HG03558 (cell line): ENCODE measurements at regions not wholly inside any gene's neighbourhood (a gene's known extent, or its start where the extent isn't known, plus 50 kb on each side); places are given as distances from the start of the nearest gene placed in this dataset.

Source experiments
- ATAC-seq: cut with Tn5 transposase; IDR thresholded peaks from one replicate; pipeline ENCODE4 v1.9.1; 2021; ENCODE audit warnings: moderate number of reproducible peaks; ENCODE audit not compliant: unreplicated experiment; ENCODE audit errors: extremely low read depth

- ATAC-seq: no peak
Measured at GRCh38 chr15:60057554-60057953, 53.4 kb downstream of the FOXB1 start.

- no peak for ATAC-seq
Measured at GRCh38 chr15:60059186-60059585, 55.1 kb downstream of the FOXB1 start.

DNA sequence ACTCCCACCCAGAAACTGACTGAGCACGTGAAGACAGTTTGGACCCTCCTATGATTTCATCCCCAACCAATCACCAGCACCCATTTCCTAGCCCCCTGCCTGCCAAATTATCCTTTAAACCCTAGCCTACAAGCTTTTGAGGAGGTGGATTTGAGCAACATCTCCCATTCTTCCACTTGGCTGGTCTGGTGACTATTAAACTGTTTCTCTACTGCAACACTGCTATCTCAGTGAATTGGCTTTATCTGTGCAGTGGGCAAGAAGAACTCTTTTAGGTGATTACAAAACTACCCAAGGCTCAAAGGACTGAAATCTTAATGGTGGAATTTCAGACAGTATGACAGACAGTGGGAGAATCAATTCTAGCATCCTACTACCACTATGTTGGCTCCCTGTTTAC is 57.6 kb downstream of the FOXB1 start:
- no peak for ATAC-seq

GRCh38 chr15:60062826-60063225 is 58.7 kb downstream of the FOXB1 start:
- no peak for ATAC-seq

DNA sequence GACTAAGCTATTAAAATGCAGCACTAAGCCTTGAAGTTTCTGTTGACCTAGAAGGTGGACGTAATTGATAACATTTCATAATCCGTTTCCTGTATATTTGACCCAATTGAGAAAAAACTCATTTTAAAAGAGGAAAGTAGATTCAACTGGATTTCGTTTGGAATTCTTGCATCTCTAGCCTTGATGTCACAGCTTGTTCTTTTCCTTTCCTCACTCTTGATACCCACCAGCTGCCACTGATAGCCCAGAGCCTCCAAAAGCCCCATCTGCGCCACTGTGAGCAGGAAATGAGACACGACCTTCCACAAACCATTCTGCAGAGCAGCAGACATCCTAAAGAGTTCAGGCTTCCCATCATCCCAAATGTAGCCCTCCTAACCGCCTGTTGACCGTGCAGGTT is 61.8 kb downstream of the FOXB1 start:
- ATAC-seq: no peak

DNA sequence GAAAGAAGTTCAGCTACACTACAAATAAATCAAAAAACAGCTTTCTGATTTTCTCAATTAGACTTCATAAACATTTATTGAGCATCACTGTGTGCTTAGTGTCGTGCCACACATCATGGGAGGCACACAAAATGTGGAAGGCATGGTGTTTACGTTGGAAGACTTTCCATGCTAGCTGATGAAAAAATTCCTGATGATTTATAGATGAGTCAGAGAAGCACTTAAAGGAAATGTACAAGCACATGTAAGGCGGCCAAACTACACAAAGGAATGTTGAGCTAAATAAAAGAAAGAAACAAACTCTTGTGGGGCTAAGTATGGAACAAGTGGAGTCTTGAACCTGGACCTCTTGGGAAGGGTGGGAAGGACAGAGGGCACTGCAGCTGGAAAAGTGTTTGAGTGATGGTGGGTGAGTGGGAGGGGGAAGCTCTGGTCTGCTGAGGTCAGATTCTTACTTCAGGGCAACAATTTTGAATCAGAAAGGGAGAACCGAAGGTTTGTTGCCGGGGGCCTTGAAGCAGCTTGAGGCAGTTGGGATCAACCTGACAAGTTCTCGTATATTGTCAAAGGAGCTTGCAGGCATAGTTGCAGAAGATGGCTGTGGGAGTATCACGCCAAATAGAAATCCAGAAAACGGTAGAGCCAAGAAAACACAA is 66.9 kb downstream of the FOXB1 start:
- ATAC-seq: no peak

GRCh38 chr15:60072826-60073465 is 68.8 kb downstream of the FOXB1 start:
- no peak for ATAC-seq

GRCh38 chr15:60073466-60073840 is 69.3 kb downstream of the FOXB1 start:
- no peak for ATAC-seq

DNA sequence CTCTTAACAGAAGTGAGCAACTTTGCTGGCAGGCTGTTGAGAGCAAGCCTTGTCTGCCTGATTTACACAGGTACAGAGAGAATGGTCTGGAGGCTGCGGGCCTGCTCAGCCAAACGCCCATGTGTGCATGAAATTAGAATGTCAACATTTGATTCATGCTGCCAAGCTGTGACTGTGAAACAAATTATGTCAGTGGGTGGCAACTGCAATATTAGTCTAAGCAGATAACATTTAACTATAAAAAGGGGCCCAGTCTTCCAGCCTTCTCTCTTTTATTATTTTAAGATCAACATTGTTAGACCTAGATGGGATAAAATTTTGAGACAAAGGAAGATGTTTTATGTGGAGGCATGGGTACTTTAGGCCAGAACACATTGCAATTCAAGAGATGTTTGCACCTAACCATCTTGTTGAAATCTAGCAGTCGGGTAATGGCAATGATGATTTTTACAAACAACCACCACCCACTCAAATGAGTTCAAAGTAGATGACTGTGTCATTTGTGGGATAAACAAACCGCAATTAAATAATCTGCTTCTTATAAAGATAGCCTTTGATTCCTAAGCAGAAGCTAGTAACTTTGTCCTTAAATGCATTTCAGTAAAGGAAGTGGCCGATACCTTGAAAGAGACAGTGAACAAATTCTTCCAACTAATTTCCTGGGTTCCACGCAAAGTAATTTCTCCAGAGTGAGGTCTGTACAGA is 70.2 kb downstream of the FOXB1 start:
- ATAC-seq: no peak

DNA sequence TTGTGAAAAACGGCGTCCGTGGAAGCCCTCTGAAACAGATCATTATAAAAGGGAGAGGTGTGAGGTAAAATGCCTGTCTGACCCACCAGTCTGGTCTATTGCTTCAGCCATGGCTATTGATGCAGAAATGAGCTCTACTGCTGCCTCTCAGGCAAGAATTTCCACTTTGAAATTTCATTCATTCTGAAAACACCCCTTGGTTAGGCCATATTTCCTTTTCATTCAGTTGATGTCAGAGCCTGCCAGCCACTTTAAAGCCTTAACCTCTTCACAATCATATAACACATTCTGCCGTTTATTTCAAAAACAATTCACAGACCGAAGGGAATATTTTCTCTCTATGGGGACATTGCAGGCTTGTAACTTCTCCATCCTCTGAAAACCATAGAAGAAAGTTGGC is 71.9 kb downstream of the FOXB1 start:
- ATAC-seq: no peak

DNA sequence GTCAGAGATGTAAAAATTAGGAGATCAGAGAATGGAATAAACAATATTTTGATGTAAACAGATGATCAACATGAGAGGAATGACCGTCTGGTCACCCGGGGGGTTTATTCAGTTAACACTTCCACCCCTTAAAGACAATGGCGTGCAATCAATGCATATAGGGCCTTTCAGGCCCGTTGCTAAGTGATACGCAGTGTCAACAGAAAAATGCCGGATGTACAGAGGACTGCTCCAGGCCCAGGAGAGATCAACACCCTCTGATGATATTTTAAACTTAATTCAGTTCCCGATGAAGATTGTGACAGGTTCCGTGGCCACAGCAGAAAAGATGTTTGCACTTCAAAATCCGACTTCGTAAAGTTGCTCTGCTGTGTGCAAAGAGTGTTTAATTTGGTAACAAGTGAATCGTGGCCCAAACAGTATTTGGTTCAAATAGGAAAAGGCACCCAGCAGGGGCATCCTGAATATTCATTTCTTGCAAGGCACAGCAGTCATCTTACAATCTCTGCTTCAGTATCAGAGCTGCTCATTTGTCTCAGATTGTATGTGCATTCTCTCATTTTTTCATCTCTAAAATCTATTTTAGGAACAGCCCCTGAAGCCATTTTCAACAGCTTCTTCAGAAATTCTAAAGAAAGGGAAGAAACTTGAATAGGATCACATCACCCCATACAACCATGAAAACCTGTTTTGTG is 72.6 kb downstream of the FOXB1 start:
- ATAC-seq: no peak

DNA sequence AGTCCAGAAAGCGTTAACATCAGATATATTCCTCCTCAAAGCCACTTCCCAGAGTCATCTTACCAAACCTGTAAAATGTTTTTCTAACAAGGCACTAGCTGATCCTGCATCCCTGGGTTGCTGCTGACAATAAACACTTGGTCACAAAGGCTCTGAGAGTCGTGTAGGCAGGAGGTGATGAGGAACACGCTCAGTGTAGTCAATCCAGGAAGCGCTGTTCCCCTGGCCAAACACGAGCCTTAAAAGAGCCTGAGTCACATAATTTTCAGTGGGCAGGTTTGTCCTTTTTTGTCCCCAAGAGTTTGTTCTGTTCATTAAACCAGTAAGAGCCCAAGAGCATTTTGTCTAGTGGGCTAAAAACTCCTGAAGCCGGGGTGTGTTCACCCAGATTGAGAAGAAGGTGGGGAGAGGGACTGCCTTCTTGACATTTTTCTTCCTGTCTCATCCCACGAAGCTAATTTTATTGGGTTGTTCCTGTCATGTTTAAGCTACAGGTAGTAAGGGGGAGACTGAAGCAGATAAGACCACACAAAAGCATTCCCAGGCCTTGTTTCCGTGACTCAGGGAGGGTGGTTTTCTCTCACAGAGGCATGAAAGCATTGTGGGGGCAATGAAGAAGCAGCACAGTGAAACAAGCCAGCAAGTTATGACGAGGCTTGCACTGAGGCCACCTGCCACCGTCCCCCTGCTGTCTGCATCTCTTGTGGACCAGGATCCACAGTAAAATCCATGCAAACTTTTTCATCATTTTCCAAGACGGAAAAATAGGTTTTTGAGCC is 73.7 kb downstream of the FOXB1 start:
- no peak for ATAC-seq

DNA sequence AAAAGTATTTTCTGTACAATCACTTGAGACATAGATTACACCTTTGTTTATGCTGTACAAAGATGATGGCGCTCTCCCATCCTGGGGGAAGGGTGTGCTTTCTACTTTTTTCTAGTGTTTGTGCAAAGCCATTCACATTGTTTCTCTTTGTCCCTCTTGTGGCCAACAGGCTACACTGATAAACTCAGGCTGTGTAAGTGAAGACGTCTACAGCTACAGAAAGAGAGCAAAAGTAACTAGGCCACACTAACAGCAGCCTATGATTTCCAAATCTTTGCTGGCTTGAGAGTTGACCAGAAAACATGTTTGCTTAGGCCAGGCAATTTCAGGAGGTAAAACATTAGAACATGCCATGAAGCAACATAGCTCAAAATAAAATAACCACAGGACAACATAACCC is 75.1 kb downstream of the FOXB1 start:
- no peak for ATAC-seq

DNA sequence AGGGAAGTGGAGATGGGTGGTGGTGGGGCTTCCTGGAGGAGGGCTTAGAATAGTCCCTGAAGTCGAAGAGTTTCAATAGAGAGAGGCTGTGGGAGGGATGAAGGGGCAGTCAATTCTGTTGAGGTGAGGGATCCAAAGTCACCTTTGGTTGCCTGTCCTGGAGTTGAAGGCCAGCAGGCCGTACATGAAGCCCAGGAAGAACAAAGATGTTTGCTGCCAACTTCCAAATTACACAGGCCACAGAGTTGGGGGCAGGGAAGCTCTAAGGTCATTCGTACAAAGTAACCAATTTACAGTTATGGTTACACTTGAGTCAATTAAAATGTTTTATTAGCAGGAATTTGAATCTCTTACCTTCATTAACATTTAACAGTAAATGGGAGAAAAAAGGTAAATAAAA is 77.9 kb downstream of the FOXB1 start:
- ATAC-seq: no peak

DNA sequence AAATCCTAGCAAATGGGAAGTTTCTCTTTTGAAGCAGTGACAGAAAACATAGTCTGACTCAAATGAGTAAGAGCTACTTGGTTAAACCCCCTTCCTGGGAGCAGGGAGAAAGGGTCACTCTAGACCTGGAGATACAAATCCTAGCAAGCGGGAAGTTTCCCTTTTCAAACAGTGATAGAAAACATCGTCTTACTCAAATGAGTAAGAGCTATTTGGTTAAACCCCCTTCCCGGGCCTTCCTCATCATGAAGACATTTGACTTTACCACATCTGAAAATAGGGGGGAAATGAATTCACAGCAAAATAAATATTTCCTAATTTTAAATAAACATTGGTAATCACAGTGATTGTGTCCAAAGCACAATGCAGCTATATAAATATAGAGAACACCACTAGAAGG is 79.2 kb downstream of the FOXB1 start:
- ATAC-seq: no peak

DNA sequence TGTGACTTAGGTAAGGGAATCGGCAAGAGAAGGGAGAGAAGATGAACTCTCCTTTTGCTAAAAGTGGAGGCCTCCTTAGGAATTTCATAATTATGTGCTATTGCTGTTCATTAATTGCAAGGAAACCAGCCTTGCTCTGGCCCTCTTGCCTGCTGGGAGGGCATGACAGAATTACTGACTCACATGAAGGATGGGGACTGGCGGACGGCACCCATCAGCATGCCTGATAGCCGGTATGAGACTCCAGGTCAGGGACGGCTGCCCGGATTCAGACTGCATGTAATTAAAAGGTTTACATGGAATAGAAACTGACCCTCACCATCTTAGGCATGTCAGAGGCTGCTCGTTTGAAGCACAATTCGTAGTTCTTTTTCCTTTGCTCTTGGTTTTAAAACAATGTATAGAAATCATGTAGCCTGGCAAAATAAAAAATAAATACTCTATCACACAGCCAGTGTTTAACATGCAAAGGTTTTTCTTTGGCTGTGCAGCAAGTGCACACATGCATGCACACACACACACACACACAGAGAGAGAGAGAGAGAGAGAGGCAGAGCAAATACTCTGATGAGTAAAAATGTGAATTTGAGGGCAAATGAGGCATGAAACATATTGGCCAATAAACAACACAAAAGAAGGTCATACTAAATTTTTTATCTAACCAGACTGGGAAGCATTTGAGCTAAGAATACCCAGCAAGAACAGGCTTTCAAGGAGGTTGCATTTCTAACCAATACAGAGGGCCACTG is 82.7 kb downstream of the FOXB1 start:
- ATAC-seq: no peak

- no peak for ATAC-seq
Measured at GRCh38 chr15:60087561-60087960, 83.5 kb downstream of the FOXB1 start.

DNA sequence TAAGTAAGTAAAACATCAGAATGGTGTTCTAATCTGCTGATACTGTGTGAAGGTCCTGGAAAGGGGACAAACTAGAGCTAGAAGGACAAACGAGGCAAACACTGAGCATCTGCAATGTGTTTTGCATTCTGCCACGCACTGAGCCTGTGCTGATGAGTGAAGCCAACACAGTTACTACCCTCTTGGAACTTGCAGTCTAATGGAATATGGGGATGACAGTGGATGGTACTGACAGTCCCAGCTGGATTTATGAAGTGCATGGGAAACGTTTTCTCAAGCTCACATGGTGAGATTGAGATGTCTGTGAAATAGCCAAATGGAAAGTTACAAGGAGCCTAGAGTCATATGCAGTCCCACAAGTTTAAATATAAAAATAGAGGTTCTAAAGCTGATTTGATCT is 86.6 kb downstream of the FOXB1 start:
- ATAC-seq: no peak

GRCh38 chr15:60091157-60091556 is 87.0 kb downstream of the FOXB1 start:
- no peak for ATAC-seq

- no peak for ATAC-seq
Measured at GRCh38 chr15:60091911-60092310, 87.8 kb downstream of the FOXB1 start.
